ENCODE measurements at regions not wholly inside any gene's neighbourhood (a gene's known extent, or its start where the extent isn't known, plus 50 kb on each side); places are given as distances from the start of the nearest gene placed in this dataset.
"Not testable (repeated sequence)": the region's sequence is repeated elsewhere in the genome, so short reads cannot be mapped to it uniquely, and the experiment has no call there.

GRCh38 chr12:97897881-97898280 lies 435.3 kb downstream of the RMST start:
- TF ChIP-seq CTCF (IDR thresholded peaks at IDR 0.05; ENCODE audit: low read length); EZH2 (IDR thresholded peaks at IDR 0.05; ENCODE audit: borderline replicate concordance, low read length): not testable (repeated sequence)
